ENCODE measurements at regions not wholly inside any gene's neighbourhood (a gene's known extent, or its start where the extent isn't known, plus 50 kb on each side); places are given as distances from the start of the nearest gene placed in this dataset.
A peak's percentile ranks its signal among the peaks of the same experiment; 100 is the strongest.

DNA sequence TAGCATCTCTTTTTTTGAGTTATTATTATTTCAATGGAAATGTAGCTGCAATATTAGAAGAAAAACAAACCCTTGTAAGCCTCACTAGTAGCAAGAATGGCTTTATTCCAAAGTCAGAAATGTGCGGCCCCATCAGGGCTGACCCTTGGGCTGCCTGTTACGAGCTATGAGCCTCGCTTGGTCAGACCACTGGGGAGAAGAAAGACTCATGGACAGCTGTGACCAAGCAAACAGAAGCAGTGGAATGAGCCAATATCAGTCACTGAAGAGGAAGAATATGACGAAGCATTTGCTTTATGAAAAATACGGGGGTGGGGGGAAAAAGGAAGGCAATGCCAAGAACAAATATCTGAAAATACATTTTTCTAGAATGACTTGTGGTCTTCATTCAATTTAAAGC, 504.5 kb downstream of the LMO4 start:
- in situ Hi-C loops (cut with HindIII; ENCODE audit: low pct_unique_long_range_greater_than_20kb, low sequenced_read_pairs): no loop called here
- DNase-seq (ENCODE audit: low read depth, low spot score): no peak

DNA sequence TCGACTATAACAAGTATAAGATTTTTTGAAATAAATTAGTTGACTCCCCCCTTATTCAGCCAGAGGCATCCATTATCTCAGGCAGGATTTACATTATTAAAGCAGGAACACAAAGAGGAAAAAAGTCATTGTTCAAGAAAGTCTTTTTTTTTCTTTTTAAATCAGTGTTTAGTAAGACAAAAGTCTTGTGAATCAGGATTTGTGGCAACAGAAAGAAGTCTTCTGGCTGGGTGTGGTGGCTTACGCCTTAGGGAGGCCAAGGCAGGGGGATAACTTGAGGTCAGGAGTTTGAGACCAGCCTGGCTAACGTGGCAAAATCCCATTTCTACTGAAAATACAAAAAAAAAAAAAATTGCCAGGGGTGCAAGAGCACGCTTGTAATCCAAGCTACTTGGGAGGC, 505.5 kb downstream of the LMO4 start:
- in situ Hi-C loops (cut with HindIII; ENCODE audit: low pct_unique_long_range_greater_than_20kb, low sequenced_read_pairs): no loop called here
- DNase-seq (ENCODE audit: low read depth, low spot score): no peak

DNA sequence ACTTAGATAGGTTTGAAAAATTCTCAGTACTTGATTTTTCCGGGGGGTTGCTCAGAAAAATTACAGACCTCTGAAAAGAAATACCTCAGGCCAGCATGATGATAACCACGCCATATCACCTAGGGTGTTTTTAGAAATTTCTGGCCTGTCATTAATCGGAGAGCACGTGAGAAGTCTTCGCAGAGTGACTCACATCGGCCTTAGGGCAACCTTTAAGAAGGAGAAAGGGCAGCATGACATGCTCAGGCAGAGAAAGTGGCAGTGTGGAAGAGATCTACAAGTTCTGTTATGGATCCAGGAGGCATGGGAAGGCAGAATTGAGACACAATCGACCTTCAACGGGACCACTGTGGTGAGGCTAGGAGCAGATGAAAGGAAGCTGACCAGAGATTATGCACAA, 506.3 kb downstream of the LMO4 start:
- DNase-seq (ENCODE audit: low read depth, low spot score): peak; percentile 22
- in situ Hi-C loops (cut with HindIII; ENCODE audit: low pct_unique_long_range_greater_than_20kb, low sequenced_read_pairs): no loop called here

DNA sequence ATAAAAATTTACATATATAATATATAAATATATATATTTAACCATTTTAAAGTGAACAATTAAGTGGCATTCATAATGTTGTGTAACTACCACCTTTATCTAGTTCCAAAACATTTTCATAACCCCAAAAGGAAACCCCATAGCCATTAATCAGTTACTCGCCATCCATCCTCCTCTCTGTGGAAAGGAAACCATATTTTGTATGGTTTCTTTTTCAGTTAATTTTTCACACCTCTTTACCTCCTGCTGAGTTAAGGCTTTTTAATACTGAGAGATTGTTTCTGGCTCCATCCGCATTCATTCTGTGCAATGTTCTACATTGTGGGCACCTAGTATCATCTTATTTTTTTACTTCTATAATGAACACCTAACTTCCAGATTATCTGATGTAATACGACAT, 512.1 kb downstream of the LMO4 start:
- in situ Hi-C loops (cut with HindIII; ENCODE audit: low pct_unique_long_range_greater_than_20kb, low sequenced_read_pairs): no loop called here
- DNase-seq (ENCODE audit: low read depth, low spot score): no peak

DNA sequence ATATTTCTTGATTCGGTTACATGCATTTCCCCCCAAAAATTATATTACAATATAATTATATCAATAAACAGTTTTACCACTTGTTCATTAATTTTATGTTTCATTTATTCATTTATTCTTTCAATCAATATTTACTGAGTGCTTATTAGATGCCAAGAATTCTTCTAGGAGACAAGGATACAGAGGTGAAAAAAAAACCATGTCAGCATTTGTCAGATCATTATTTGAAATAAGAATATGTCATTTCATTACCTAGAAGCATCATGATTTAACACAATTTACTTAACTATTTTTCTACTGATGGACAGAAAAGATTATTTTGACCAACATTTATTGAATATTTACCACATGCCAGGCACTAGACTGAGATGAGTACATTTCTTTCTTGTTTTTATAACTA, 512.7 kb downstream of the LMO4 start:
- in situ Hi-C loops (cut with HindIII; ENCODE audit: low pct_unique_long_range_greater_than_20kb, low sequenced_read_pairs): no loop called here
- DNase-seq (ENCODE audit: low read depth, low spot score): no peak

DNA sequence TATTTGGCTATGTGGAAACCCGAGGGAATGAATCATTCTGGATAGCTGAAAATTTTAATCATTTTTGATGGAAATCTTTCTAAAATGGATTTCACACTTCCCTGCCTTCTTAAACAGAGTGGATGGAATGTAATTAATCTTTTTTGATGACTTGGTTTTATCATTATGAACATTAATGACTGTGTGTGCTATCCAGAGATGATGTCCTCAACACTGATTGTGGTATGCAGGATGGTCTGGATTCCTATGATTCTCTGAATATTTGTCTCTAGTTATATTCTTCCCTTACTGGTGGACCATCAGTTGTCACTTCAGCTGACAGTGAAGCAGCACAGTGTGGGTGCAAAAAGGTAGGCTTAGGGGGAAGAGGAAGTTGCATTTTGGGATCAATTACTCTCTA, 513.5 kb downstream of the LMO4 start:
- in situ Hi-C loops (cut with HindIII; ENCODE audit: low pct_unique_long_range_greater_than_20kb, low sequenced_read_pairs): no loop called here

DNA sequence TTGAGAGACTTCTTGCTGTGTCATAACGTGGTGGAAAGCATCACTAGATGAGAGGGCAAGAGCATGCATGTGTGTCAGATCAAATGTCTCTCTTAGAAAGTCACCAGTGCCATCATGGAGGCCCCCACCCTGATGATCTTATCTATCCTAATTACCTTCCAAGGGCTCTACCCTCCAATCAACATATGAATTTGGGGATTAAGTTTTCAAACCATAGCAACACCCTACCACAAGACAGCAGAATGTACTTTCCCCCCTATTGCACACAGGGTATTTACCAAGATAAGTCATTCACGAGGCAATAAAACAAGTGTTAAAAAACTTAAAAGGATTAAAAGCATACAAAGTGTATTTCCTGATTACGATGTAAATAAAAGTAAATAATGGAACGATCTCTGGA, 515.6 kb downstream of the LMO4 start:
- no peak for DNase-seq (ENCODE audit: low read depth, low spot score)
- in situ Hi-C loops (cut with HindIII; ENCODE audit: low pct_unique_long_range_greater_than_20kb, low sequenced_read_pairs): no loop called here

More for the DNA sequence above, 513.5 kb downstream of the LMO4 start:
- no peak for DNase-seq (ENCODE audit: low read depth, low spot score)

DNA sequence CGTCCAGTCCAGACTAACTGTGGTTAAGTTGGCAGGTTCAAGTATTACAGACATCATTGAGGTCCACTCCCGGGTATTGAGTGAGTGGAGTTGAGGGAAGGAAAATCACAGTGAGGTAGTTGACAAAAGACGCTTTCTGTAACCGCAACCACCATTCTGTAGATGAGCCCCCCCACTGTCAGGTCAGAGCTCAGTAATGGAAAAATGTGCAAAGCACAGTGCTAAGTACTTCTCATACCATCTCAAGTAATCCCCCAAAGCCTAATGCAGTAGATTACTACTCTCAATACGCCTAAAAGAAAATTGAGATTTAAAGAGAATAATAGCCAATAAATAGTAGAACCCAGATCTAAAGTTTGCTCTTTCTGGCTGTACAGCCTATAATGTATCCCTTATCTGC, 522.8 kb downstream of the LMO4 start:
- DNase-seq (ENCODE audit: low read depth, low spot score): no peak
- in situ Hi-C loops (cut with HindIII; ENCODE audit: low pct_unique_long_range_greater_than_20kb, low sequenced_read_pairs): no loop called here

DNA sequence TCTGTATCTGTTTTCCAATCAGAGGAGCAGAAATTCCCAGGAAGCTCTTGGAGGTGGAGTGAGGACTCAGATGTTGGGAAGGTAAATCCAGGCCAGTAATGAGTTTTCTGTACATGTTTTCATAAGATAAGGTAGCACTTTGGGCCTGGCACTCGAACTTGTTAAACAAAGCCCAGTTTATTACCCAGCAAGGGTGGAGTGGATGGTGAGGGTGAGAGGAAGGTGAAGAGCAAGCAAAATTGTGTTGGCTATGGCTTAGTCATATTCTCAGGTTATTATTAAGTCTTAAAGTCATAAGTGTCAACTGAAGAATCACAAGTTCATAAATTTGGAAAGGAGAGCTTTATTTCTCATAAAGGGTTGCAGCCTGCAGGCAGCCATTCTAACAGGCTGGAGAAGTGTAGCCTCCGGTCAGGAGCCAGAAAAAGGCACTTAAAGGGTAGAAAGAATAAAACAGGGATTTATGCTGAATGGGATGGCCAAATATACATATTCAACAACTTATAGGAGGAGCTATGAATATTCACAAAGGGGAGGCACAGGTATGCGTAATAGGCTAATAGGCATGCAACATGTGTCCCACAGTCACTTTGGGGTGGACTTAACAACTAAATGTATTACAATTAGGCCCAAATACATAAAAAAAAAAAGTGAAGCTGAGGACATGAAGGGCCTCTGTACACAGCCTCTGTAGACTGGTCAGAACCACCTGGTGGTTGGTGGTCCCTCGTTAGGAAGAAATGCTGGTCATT, 523.9 kb downstream of the LMO4 start:
- in situ Hi-C loops (cut with HindIII; ENCODE audit: low pct_unique_long_range_greater_than_20kb, low sequenced_read_pairs): no loop called here
- no peak for DNase-seq (ENCODE audit: low read depth, low spot score)

DNA sequence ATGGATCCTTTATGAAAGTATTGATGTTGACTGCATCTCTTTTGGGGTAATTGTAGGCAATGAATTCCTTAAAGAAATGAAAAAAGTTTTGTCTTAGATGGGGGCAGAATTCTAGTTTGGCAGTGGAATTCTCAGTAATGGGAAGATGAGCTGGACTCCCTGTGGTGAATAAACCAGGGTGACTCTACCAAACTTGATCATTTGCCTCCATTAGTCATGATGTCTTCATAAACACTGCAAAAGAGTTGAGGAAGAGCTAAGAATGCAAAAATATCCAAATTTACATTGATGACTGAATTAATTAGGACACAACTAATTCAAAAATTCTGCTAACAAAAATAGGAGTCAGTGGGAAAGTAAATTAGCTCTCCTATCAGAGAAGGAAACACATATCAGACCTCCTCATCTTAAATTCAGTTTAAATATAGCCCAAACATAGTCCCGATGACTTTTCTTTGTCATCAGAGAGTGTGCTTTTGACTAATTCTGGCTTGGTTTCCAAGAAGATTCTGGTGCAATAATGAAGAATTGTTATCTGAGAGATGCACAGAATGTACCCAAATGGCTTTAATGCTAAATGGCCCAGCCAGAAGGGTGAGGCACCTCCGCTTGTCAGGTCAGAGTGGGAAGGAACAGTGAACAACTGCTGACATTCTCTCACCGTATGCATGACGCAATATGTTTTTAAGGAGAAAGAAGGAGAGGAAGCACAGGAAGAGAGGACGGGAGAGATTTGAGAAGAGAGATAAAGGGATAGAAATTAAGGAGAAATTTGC, 525.1 kb downstream of the LMO4 start:
- in situ Hi-C loops (cut with HindIII; ENCODE audit: low pct_unique_long_range_greater_than_20kb, low sequenced_read_pairs): no loop called here
- DNase-seq (ENCODE audit: low read depth, low spot score): peak; percentile 9

DNA sequence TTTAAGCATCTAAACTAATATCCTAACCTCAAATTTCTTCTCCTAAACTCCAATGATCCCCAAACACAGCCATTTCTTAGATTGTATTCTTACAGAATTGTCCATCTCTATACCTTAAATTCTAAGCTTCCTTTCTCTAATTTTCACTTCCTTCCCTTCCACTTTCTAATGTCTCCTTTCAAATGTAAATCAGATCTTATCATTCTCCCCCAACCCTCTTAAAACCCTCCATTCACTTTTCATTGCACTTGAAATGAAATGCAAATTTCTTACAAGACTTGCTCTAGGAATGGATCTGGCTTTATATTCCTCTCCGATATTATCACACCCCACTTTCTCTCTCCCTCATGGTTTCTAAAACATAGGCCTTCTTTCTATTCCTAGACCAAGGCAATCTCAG, 534.6 kb downstream of the LMO4 start:
- in situ Hi-C loops (cut with HindIII; ENCODE audit: low pct_unique_long_range_greater_than_20kb, low sequenced_read_pairs): no loop called here

DNA sequence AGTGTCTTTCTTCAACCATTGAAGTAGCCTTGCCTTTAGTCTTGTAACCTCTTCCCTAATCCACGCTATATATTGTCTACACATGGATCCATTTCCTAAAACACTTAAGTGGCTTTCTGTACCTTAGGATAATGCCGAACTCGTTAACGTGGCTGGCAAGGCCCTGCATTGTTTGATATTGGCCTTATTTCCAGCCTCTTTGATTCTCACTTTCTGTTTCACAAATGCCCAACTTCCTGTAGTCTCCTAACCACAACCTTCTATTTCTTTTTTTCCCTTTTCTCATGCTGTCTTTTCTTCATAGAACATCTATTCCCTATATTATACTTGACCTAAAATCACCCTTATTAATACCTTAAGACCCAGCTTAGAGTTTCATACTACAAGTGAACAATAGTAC, 536.0 kb downstream of the LMO4 start:
- in situ Hi-C loops (cut with HindIII; ENCODE audit: low pct_unique_long_range_greater_than_20kb, low sequenced_read_pairs): no loop called here

More for the DNA sequence above, 534.6 kb downstream of the LMO4 start:
- DNase-seq (ENCODE audit: low read depth, low spot score): no peak

DNA sequence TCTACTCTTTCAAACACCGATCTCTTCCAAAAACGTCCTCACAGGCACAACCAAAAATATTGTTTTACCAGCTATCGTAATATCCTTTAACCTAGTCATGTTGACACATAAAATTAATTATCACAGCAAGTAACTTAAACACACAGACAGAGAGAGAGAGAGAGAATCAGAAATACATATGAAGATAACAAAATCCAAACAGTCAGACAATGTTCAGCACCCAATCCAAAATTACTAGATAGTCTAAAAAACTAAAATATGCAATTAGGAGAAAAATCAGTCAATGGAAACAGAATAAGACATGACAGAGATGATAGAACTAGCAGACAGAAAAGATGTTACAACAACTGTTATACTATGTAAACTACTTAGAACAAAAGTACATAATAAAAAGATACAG, 537.7 kb downstream of the LMO4 start:
- DNase-seq (ENCODE audit: low read depth, low spot score): no peak
- in situ Hi-C loops (cut with HindIII; ENCODE audit: low pct_unique_long_range_greater_than_20kb, low sequenced_read_pairs): no loop called here

More for the DNA sequence above, 536.0 kb downstream of the LMO4 start:
- no peak for DNase-seq (ENCODE audit: low read depth, low spot score)

DNA sequence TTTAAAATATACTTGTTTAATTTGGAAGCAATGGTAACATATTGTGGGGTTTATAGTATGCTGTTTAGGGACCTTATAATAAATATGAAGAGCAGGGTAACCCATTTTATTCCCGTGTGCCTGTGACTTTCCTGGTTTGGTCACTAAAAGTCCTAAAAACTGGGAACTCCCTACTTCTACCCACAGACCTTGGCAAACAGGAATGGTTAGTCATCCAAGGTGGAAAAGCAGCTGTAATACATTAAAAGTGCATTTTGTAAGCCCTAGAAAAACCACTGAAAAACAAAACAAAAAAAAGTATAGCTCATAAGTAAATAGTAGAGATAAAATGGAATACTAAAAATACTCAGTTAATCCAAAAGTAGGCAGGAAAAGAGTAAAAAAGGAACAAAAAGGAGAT, 538.9 kb downstream of the LMO4 start:
- in situ Hi-C loops (cut with HindIII; ENCODE audit: low pct_unique_long_range_greater_than_20kb, low sequenced_read_pairs): no loop called here
- DNase-seq (ENCODE audit: low read depth, low spot score): no peak

DNA sequence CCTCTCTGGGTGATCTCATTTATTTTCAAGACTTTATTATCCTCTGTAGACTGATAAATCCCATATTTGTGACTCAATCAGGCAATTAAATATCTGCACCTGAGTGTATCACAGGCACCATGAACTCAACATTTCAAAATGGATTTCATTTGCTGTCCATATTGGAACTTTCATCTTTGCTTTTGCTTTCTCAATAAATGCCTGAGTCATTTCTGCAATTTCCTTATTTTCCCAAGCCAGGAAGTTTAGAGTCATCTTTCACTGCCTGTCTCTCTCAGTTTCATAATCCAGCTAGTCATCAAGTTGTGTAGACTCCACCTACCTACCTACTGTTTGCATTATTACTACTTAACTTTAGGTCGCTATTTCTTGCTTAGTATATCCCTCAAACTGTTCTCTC, 540.9 kb downstream of the LMO4 start:
- in situ Hi-C loops (cut with HindIII; ENCODE audit: low pct_unique_long_range_greater_than_20kb, low sequenced_read_pairs): no loop called here
- DNase-seq (ENCODE audit: low read depth, low spot score): no peak

DNA sequence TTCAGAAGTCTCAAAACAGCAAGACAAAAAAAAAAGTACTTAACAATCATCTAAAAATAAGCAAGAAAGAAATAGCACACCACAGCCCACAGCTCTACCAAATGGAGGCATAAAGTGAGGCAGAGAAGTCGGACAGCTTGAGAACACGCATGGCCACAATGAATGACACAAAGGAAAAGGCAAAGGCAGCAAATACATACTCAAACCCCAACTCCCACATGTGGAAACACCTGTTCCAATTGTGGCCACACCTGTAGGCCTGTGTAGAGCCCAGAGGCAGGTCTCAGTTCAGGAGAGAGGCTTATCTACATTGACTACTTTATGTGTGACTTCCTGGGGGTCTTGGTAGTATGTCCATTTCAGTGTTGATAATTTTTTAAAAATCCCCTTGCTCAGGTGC, 543.5 kb downstream of the LMO4 start:
- no peak for DNase-seq (ENCODE audit: low read depth, low spot score)
- in situ Hi-C loops (cut with HindIII; ENCODE audit: low pct_unique_long_range_greater_than_20kb, low sequenced_read_pairs): no loop called here

DNA sequence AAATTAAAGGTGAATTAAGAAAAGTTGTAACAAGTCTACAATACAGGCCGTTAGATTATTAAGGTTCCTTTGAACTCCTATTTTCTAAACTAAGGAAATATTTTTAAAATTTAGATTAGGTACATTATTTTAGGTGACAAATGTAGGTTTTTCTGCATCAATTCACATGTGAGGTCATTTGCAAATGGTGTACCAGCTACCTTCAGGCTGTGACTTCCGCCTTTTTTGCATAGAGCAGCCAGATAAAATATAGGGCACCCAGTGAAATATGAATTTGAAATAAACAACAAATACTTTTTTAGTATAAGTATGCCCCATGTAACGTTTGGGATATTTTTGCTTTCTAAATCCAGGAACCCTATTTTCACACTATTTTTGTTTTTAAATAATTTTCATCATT, 544.0 kb downstream of the LMO4 start:
- in situ Hi-C loops (cut with HindIII; ENCODE audit: low pct_unique_long_range_greater_than_20kb, low sequenced_read_pairs): no loop called here

DNA sequence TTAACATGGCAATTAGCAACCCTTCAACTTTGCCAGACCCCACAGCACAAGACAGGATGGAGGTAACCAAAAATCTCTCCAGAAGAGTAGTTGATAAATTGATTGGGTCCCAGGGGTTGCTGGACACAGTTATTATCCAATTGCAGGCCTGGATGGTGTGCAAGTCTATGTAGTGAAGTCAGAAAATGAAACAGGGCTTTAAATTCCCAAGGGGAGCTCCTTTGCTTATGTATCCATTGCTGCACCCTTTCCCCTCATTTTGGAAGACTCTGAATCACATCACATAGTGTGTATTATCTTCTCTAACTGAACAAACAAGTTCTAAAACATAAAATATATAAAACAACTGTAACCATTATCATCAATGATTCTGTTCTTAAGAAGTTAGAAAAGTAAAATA, 550.2 kb downstream of the LMO4 start:
- DNase-seq (ENCODE audit: low read depth, low spot score): no peak
- in situ Hi-C loops (cut with HindIII; ENCODE audit: low pct_unique_long_range_greater_than_20kb, low sequenced_read_pairs): no loop called here

More for the DNA sequence above, 544.0 kb downstream of the LMO4 start:
- no peak for DNase-seq (ENCODE audit: low read depth, low spot score)

DNA sequence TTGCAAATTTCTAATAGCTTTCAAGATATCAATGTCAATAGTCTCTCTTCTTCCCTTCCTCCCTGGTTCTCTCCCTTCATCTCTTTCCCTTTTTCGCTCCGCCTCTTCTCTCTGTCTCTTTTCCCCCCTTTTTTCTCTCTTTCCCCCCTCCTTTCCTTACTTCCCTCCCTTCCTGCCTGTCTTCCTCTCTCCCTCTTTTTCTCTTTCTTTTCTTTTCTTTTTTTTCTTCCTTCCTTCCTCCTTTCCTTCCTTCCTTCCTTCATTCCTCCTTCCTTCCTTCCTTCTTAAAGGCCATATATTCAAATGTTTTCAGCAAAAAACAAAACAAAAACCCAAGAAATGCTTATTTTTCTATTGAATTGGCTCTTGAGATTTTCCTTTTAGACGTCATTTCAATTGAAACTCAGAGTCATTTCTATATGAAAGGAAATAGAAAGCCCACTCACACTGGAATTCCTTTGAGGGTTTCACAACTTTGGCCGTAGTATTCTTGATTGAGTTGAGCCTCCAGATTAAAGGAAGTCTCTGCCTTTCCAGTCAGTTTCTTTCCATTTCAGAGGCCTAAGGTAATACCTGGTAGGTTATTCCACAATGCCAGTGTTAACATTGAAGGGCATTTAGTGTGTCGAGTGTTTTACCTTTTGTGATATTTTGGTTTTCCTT, 551.5 kb downstream of the LMO4 start:
- DNase-seq (ENCODE audit: low read depth, low spot score): no peak
- in situ Hi-C loops (cut with HindIII; ENCODE audit: low pct_unique_long_range_greater_than_20kb, low sequenced_read_pairs): no loop called here

Data from SK-MEL-5 (cell line).